ENCODE measurements at regions not wholly inside any gene's neighbourhood (a gene's known extent, or its start where the extent isn't known, plus 50 kb on each side); places are given as distances from the start of the nearest gene placed in this dataset.

- no peak for TF ChIP-seq SP2 (tag by site-specific recombination; IDR thresholded peaks at IDR 0.05)
- TF ChIP-seq ZNF274 (IDR thresholded peaks at IDR 0.05; ENCODE audit: low read length) = no peak
- no peak for TF ChIP-seq ZNF274 (tag by site-specific recombination; IDR thresholded peaks at IDR 0.05; ENCODE audit: borderline replicate concordance)
- no peak for TF ChIP-seq CTCF (tag by site-specific recombination; IDR thresholded peaks at IDR 0.05)
- no peak for TF ChIP-seq ZNF10 (tag by site-specific recombination; IDR thresholded peaks at IDR 0.05)
Observed at GRCh38 chr5:74051076-74051475, 425.1 kb downstream of the ARHGEF28 start.

Data from HEK293 (cell line).